HepG2 (cell line): ENCODE measurements at regions not wholly inside any gene's neighbourhood (a gene's known extent, or its start where the extent isn't known, plus 50 kb on each side); places are given as distances from the start of the nearest gene placed in this dataset.

ENCODE experiments used
- ATAC-seq: fragments of 200-7000 bp; cut with Tn5 transposase; 3 replicates; pipeline ENCODE4 v1.9.1; 2020; ENCODE audit warnings: mild to moderate bottlenecking, moderate library complexity
- BruUV-seq: library from RNA; stranded (reverse); fragments of 400-500 nt; replicated peaks from 2 replicates; lab custom pipeline; 2021; lab: Mats Ljungman, UMichigan
- CTCF ChIA-PET: fragments of 300-600 bp; formaldehyde crosslinking; extraction: SDS; loops from one replicate; lab custom pipeline; 2021; ENCODE audit warnings: low total read pairs, inconsistent platforms, low intra/inter-chr PET ratio; lab: Yijun Ruan, JAX
- POLR2A ChIA-PET: fragments of 350-600 bp; sonication (Branson Sonifier 250); formaldehyde crosslinking; loops from one replicate; lab custom pipeline; 2020; ENCODE audit warnings: antibody characterized with exemption, inconsistent platforms; lab: Yijun Ruan, JAX
- DNase-seq: peaks from one replicate; pipeline ENCODE4 v3.0.0-alpha.2; 2015; ENCODE audit warnings: low spot score
- FAIRE-seq: peaks from 3 replicates; lab custom pipeline; 2011; peaks lifted over from hg19 to GRCh38; lab: Jason Lieb, UNC
- H2AFZ ChIP-seq: one replicate; pipeline ENCODE4 v1.6.1; 2011; ENCODE audit warnings: low read length, inconsistent platforms
- H3K27ac ChIP-seq: fragments of 300-600 bp; 3 replicates; pipeline ENCODE4 v1.8.0; 2011; ENCODE audit warnings: mixed run types, mild to moderate bottlenecking, mixed read lengths, low read length, inconsistent platforms; ENCODE audit not compliant: insufficient read depth; ENCODE audit errors: extremely low read length
- H3K27me3 ChIP-seq, 2 experiments: fragments of 200-600 bp in 1 of 2; 2 replicates in 1 of 2; 3 replicates in 1 of 2; pipeline versions ENCODE4 v1.6.0 to v1.8.0; 2011; ENCODE audit warnings: low read length in 2 of 2, mild to moderate bottlenecking in 2 of 2, moderate library complexity in 2 of 2, inconsistent platforms in 1 of 2; ENCODE audit not compliant: insufficient read depth in 2 of 2, control insufficient read depth in 1 of 2
- H3K36me3 ChIP-seq, 2 experiments: fragments of 200-600 bp in 1 of 2; replicated peaks in 1 of 2; 2 replicates in 1 of 2; 3 replicates in 1 of 2; pipeline versions ENCODE4 v1.5.1 to v1.8.0; 2011; ENCODE audit warnings: low read length in 2 of 2, inconsistent platforms in 1 of 2; ENCODE audit not compliant: insufficient read depth in 2 of 2, control insufficient read depth in 1 of 2
- H3K4me1 ChIP-seq: 2 replicates; pipeline ENCODE4 v1.5.1; 2012; ENCODE audit warnings: low read length, inconsistent platforms; ENCODE audit not compliant: insufficient read depth
- H3K4me2 ChIP-seq: 2 replicates; pipeline ENCODE4 v1.6.0; 2011; ENCODE audit warnings: low read depth, low read length, inconsistent platforms
- H3K4me3 ChIP-seq, 3 experiments: fragments of 200-600 bp in 1 of 3; sonication (generic), shearing (Covaris generic) in 1 of 3; replicated peaks in 1 of 3; 2 replicates each; pipeline ENCODE4 v1.5.1; 2011 to 2016; ENCODE audit warnings: low read length in 3 of 3, inconsistent platforms in 2 of 3, low read depth in 2 of 3, mild to moderate bottlenecking in 2 of 3, control low read depth in 1 of 3, mixed read lengths in 1 of 3; ENCODE audit not compliant: insufficient read depth in 1 of 3
- H3K79me2 ChIP-seq: one replicate; pipeline ENCODE4 v1.6.1; 2011; ENCODE audit warnings: low read length, inconsistent platforms; ENCODE audit not compliant: insufficient read depth
- H3K9ac ChIP-seq: 2 replicates; pipeline ENCODE4 v1.6.0; 2011; ENCODE audit warnings: mild to moderate bottlenecking, low read depth, low read length, inconsistent platforms; ENCODE audit not compliant: insufficient read depth
- H3K9me3 ChIP-seq: 2 replicates; pipeline ENCODE4 v1.5.1; 2012; ENCODE audit warnings: mild to moderate bottlenecking, low read length
- H4K20me1 ChIP-seq: 2 replicates; pipeline ENCODE4 v1.6.0; 2011; ENCODE audit warnings: inconsistent platforms, mild to moderate bottlenecking, low read length, moderate library complexity; ENCODE audit not compliant: insufficient read depth
- CEBPB ChIP-seq: IDR thresholded peaks from 2 replicates; pipeline ENCODE4 v1.6.1; 2011; ENCODE audit warnings: low read depth, low read length, improper control_type of control experiment, borderline replicate concordance
- HMGXB3 ChIP-seq: sonication (generic); formaldehyde crosslinking; IDR thresholded peaks from 2 replicates; pipeline ENCODE4 v1.4.0; 2020; ENCODE audit warnings: missing genetic modification reagents, borderline replicate concordance
- PCBP1 ChIP-seq: fragments of 200-400 bp; formaldehyde crosslinking; IDR thresholded peaks from 2 replicates; pipeline ENCODE4 v1.6.1; 2017; ENCODE audit warnings: mild to moderate bottlenecking, low read depth, low read length, borderline replicate concordance
- PTBP1 ChIP-seq: fragments of 200-400 bp; formaldehyde crosslinking; IDR thresholded peaks from 2 replicates; pipeline ENCODE4 v1.6.1; 2018; ENCODE audit warnings: low read length, low read depth; ENCODE audit not compliant: poor library complexity, severe bottlenecking
- SETDB1 ChIP-seq: sonication (generic); formaldehyde crosslinking; IDR thresholded peaks from 2 replicates; pipeline ENCODE4 v1.5.1; 2020; ENCODE audit warnings: missing genetic modification reagents, mild to moderate bottlenecking, borderline replicate concordance
- TERF1 ChIP-seq: sonication (generic); formaldehyde crosslinking; IDR thresholded peaks from 2 replicates; pipeline ENCODE4 v1.8.0; 2022; ENCODE audit warnings: mild to moderate bottlenecking, missing genetic modification reagents, moderate library complexity
- ZNF136 ChIP-seq: sonication (generic); formaldehyde crosslinking; IDR thresholded peaks from 2 replicates; pipeline ENCODE4 v1.8.1; 2022; ENCODE audit warnings: low read depth, mild to moderate bottlenecking, moderate library complexity, missing genetic modification reagents
- ZNF597 ChIP-seq: sonication (generic); formaldehyde crosslinking; IDR thresholded peaks from 2 replicates; pipeline ENCODE4 v1.5.0; 2020; ENCODE audit warnings: missing genetic modification reagents
- ZNF609 ChIP-seq: sonication (generic); formaldehyde crosslinking; IDR thresholded peaks from 2 replicates; pipeline ENCODE4 v1.4.0; 2020; ENCODE audit warnings: mild to moderate bottlenecking, missing genetic modification reagents, borderline replicate concordance
- WGBS: methylation state at CpG from one replicate; pipeline ENCODE4 v1.1.6; 2017; ENCODE audit warnings: low lambda C conversion rate; 5-methylcytosine and 5-hydroxymethylcytosine counted together
- in situ Hi-C: cut with HindIII; loops from 2 replicates; pipeline ENCODE4 v1.10.0; 2017; ENCODE audit warnings: low pct_unique_long_range_greater_than_20kb; ENCODE audit not compliant: extremely low pct_ligation_motif_present
- intact Hi-C: fragments of 100-400 bp; cut with micrococcal nuclease; formaldehyde crosslinking; loops from one replicate; pipeline ENCODE4 v1.10.0; 2022; ENCODE audit not compliant: unreplicated experiment

- TF ChIP-seq PCBP1 (no peak), HMGXB3 (CRISPR knock-in tag) (no peak), SETDB1 (CRISPR knock-in tag) (no peak), ZNF597 (CRISPR knock-in tag) (no peak), ZNF609 (no peak), CEBPB (no peak), PTBP1 (no peak), ZNF136 (CRISPR knock-in tag) (no peak), TERF1 (CRISPR knock-in tag) (no peak)
- TF ChIP-seq, all 625 proteins: peak for 0
- WGBS, result 48% methylated on average over 8 of the region's 8 CpGs
- CTCF ChIA-PET, result no interaction called here
- POLR2A ChIA-PET, result no interaction called here
- no peaks in the 10 kb centered on the region for H3K79me2 ChIP-seq
- no peak overlapping the region for H3K9ac ChIP-seq
- in situ Hi-C loops, result no loop called here
- intact Hi-C loops, result no loop called here
- peaks cover under 1% of the 10 kb centered on the region; the same call in 1 of the 2 replicates for H3K9me3 ChIP-seq
- 0 out of 5 replicates have a peak, but pooled peaks cover 0 to 5% of the 10 kb centered on the region in 2 experiments for H3K27me3 ChIP-seq
- BruUV-seq, result no TSS peak
- H3K4me3 ChIP-seq, result no peak overlapping the region
- ATAC-seq, result no peak
- no peaks in the 10 kb centered on the region for H3K36me3 ChIP-seq
- peaks cover 8% of the 10 kb centered on the region for H3K4me1 ChIP-seq
- FAIRE-seq, result no peak
- no peak overlapping the region for H3K4me2 ChIP-seq
- H2AFZ ChIP-seq, result no peak overlapping the region
- peak; percentile 29 for DNase-seq
- no peaks in the 10 kb centered on the region for H4K20me1 ChIP-seq
- H3K27ac ChIP-seq, result no peak overlapping the region
Observed at GRCh38 chr10:33391611-33392465, 57.4 kb upstream of the NRP1 start.
